DOHH2 (cell line): ENCODE measurements at regions not wholly inside any gene's neighbourhood (a gene's known extent, or its start where the extent isn't known, plus 50 kb on each side); places are given as distances from the start of the nearest gene placed in this dataset.

Source experiments
- H3F3A ChIP-seq: fragments of 200-600 bp; sonication (generic), shearing (Covaris generic); 2 replicates; pipeline ENCODE4 v1.6.0; 2016; ENCODE audit warnings: antibody characterized with exemption, mild to moderate bottlenecking; ENCODE audit not compliant: control insufficient read depth, insufficient read depth
- H3K27ac ChIP-seq: fragments of 200-600 bp; sonication (generic); 2 replicates; pipeline ENCODE4 v1.5.1; 2014; ENCODE audit warnings: low read depth, mild to moderate bottlenecking, low read length, moderate library complexity
- H3K27me3 ChIP-seq: fragments of 200-600 bp; sonication (generic); 2 replicates; pipeline ENCODE4 v1.6.1; 2014; ENCODE audit warnings: mild to moderate bottlenecking, low read length, mixed read lengths; ENCODE audit not compliant: control insufficient read depth
- H3K36me3 ChIP-seq: fragments of 200-600 bp; sonication (generic); 2 replicates; pipeline ENCODE4 v1.6.1; 2014; ENCODE audit warnings: mild to moderate bottlenecking, low read length, moderate library complexity, mixed read lengths; ENCODE audit not compliant: control insufficient read depth
- H3K4me1 ChIP-seq: fragments of 200-600 bp; sonication (generic); 2 replicates; pipeline ENCODE4 v1.6.1; 2014; ENCODE audit warnings: mild to moderate bottlenecking, low read length, mixed read lengths; ENCODE audit not compliant: control insufficient read depth
- H3K4me2 ChIP-seq: fragments of 200-600 bp; sonication (generic); 2 replicates; pipeline ENCODE4 v1.6.0; 2014; ENCODE audit warnings: mild to moderate bottlenecking, low read length, moderate library complexity
- H3K4me3 ChIP-seq: fragments of 200-600 bp; sonication (generic); 2 replicates; pipeline ENCODE4 v1.5.1; 2014; ENCODE audit warnings: mild to moderate bottlenecking, low read length, mixed read lengths
- H3K79me2 ChIP-seq: fragments of 200-600 bp; sonication (generic); 2 replicates; pipeline ENCODE4 v1.6.1; 2014; ENCODE audit warnings: mild to moderate bottlenecking, low read length, mixed read lengths; ENCODE audit not compliant: control insufficient read depth
- H3K9me2 ChIP-seq: fragments of 200-600 bp; sonication (generic); replicated peaks from 2 replicates; pipeline ENCODE4 v1.6.1; 2014; ENCODE audit warnings: mild to moderate bottlenecking, low read length, mixed read lengths; ENCODE audit not compliant: control insufficient read depth
- H3K9me3 ChIP-seq: fragments of 200-600 bp; sonication (generic); 2 replicates; pipeline ENCODE4 v1.6.1; 2014; ENCODE audit warnings: antibody characterized with exemption, low read length, mixed read lengths; ENCODE audit not compliant: control insufficient read depth, insufficient read depth
- H4K20me1 ChIP-seq: fragments of 200-600 bp; sonication (generic); 2 replicates; pipeline ENCODE4 v1.6.0; 2014; ENCODE audit warnings: low read depth, mild to moderate bottlenecking, antibody characterized with exemption, low read length, moderate library complexity; ENCODE audit not compliant: control insufficient read depth, insufficient read depth
- EZH2phosphoT487 ChIP-seq: fragments of 200-600 bp; sonication (generic); IDR thresholded peaks from 2 replicates; pipeline ENCODE4 v1.6.1; 2017; ENCODE audit warnings: borderline replicate concordance, mild to moderate bottlenecking, antibody characterized with exemption, low read length, moderate library complexity, mixed read lengths
- TF ChIP-seq, protein P1 (sequence below): fragments of 200-600 bp; sonication (generic); IDR thresholded peaks from one replicate; pipeline ENCODE4 v1.5.1; 2014; ENCODE audit warnings: antibody characterized with exemption, mild to moderate bottlenecking, low read depth, low read length; ENCODE audit not compliant: poor library complexity, severe bottlenecking

DNA sequence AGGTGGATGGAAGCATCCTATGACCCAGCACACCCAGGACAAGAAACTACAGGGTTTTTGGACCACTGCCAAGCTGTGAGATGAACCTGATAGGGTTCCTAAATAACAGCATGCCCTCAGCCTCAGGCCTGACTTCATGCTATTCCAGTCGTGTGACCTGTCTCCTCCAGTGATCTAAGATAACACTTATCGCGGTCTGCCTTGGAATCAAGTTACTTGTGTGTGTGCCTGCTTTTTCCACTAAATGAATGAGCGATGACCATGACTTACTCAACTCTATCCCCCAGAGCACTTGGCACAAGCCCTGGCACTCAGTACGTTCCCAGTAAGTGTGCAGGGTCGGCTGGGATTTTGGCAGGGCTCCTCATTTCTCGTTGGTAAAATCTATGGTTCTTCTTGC is 172.7 kb upstream of the TP63 start:
- Histone ChIP-seq H3F3A (no peaks in the 10 kb centered on the region), H3K9me3 (no peaks in the 10 kb centered on the region), H3K4me3 (no peak overlapping the region), H3K36me3 (no peaks in the 10 kb centered on the region), H3K9me2 (no peaks in the 10 kb centered on the region), H3K27ac (no peak overlapping the region), H3K4me2 (no peak overlapping the region), H3K79me2 (no peaks in the 10 kb centered on the region), H3K4me1 (no peaks in the 10 kb centered on the region), H3K27me3 (no peaks in the 10 kb centered on the region), H4K20me1 (no peaks in the 10 kb centered on the region)
- TF ChIP-seq, protein P1, sequence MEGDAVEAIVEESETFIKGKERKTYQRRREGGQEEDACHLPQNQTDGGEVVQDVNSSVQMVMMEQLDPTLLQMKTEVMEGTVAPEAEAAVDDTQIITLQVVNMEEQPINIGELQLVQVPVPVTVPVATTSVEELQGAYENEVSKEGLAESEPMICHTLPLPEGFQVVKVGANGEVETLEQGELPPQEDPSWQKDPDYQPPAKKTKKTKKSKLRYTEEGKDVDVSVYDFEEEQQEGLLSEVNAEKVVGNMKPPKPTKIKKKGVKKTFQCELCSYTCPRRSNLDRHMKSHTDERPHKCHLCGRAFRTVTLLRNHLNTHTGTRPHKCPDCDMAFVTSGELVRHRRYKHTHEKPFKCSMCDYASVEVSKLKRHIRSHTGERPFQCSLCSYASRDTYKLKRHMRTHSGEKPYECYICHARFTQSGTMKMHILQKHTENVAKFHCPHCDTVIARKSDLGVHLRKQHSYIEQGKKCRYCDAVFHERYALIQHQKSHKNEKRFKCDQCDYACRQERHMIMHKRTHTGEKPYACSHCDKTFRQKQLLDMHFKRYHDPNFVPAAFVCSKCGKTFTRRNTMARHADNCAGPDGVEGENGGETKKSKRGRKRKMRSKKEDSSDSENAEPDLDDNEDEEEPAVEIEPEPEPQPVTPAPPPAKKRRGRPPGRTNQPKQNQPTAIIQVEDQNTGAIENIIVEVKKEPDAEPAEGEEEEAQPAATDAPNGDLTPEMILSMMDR, result no peak
- no peak for TF ChIP-seq EZH2phosphoT487

DNA sequence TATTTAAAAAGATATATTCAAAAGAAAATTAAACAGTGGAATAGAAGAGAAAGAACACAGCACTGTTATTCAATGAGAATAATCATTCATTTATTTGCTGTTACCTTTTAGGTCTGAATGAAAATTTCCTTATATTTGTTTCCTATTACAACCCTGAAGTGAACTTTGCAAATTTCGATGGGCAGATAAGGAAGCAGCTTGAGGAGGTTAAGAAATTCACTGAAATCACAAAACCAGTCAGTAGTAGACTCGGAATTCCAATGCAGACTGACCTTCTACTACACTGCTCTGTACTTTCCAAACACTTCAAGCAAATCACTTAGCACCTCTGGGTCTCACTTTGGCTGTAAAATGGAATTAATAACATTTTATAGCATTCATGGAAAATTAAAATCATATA is 172.0 kb upstream of the TP63 start:
- no peaks in the 10 kb centered on the region for H3K79me2 ChIP-seq
- TF ChIP-seq EZH2phosphoT487, result no peak
- no peaks in the 10 kb centered on the region for H3K36me3 ChIP-seq
- no peak overlapping the region for H3K4me2 ChIP-seq
- no peaks in the 10 kb centered on the region for H3K4me1 ChIP-seq
- H3F3A ChIP-seq, result no peaks in the 10 kb centered on the region
- no peaks in the 10 kb centered on the region for H3K9me3 ChIP-seq
- H3K27me3 ChIP-seq, result no peaks in the 10 kb centered on the region
- H3K9me2 ChIP-seq, result no peaks in the 10 kb centered on the region
- no peak overlapping the region for H3K4me3 ChIP-seq
- H3K27ac ChIP-seq, result no peak overlapping the region
- H4K20me1 ChIP-seq, result no peaks in the 10 kb centered on the region

DNA sequence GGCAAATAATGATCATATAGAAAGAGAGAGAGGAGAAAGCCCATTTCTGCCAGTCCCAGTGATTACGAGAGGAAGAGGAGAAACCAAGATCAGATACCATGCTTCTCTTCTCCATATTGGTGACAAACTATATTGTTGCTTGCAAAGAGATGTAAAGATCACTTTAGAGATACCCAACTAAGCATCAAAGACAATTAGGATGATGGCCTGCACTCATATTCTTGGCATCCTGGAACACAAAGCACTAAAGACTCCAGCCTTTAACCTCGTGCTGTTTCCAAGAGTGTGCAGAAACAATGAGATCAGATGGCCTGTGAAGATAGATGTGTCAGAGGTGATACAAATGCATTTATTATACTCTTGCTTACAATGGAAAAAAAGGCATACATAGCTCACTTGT is 170.7 kb upstream of the TP63 start:
- Histone ChIP-seq H3K9me2 (no peaks in the 10 kb centered on the region), H3K4me1 (no peaks in the 10 kb centered on the region), H3F3A (no peaks in the 10 kb centered on the region), H3K27me3 (no peaks in the 10 kb centered on the region), H3K4me2 (no peak overlapping the region), H3K9me3 (no peaks in the 10 kb centered on the region), H4K20me1 (no peaks in the 10 kb centered on the region), H3K79me2 (no peaks in the 10 kb centered on the region), H3K4me3 (no peak overlapping the region), H3K27ac (no peak overlapping the region), H3K36me3 (no peaks in the 10 kb centered on the region)
- TF ChIP-seq, protein P1, result no peak
- TF ChIP-seq EZH2phosphoT487, result no peak

DNA sequence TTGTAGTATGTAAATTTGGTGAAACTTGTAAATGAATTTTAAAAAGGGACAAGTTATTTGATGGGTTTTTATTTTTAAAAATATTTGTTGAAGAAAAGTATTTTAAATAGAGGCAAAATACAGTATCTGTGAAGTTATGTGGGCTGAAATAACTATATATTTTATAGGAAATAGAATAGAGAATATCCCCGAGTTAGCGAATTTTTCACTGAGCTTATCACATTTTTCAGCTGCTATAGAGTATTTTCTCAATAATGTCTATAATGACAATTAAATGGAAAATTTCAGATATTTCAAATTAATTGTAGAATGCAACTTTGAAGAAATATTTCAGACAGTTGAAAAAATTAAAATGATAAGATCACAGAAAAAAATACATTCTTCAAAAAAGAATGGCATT is 166.4 kb upstream of the TP63 start:
- no peaks in the 10 kb centered on the region for H3K27me3 ChIP-seq
- TF ChIP-seq EZH2phosphoT487, result no peak
- TF ChIP-seq, protein P1, result no peak
- no peaks in the 10 kb centered on the region for H3K9me3 ChIP-seq
- H3K4me2 ChIP-seq, result no peak overlapping the region
- no peak overlapping the region for H3K27ac ChIP-seq
- no peaks in the 10 kb centered on the region for H3K36me3 ChIP-seq
- H4K20me1 ChIP-seq, result no peaks in the 10 kb centered on the region
- no peak overlapping the region for H3K4me3 ChIP-seq
- no peaks in the 10 kb centered on the region for H3K4me1 ChIP-seq
- no peaks in the 10 kb centered on the region for H3K9me2 ChIP-seq
- no peaks in the 10 kb centered on the region for H3K79me2 ChIP-seq
- no peaks in the 10 kb centered on the region for H3F3A ChIP-seq
